Naive B cell (primary cell): ENCODE measurements at regions not wholly inside any gene's neighbourhood (a gene's known extent, or its start where the extent isn't known, plus 50 kb on each side); places are given as distances from the start of the nearest gene placed in this dataset.
A peak's percentile ranks its signal among the peaks of the same experiment; 100 is the strongest.

Experiments
- ATAC-seq, 2 donors: fragments of 150-1000 bp; cut with Tn5 transposase; 2 replicates each; pipeline ENCODE4 v1.10.0; 2021; ENCODE audit warnings: low read depth in 2 of 2, mild to moderate bottlenecking in 2 of 2, moderate library complexity in 2 of 2
- DNase-seq: peaks from one replicate; pipeline ENCODE4 v3.0.0; 2022
- H3K27ac Mint-ChIP-seq, 6 donors: one replicate each; pipeline ENCODE4 v1.8.0; 2020 to 2022; ENCODE audit warnings: mild to moderate bottlenecking in 6 of 6, mixed read lengths in 6 of 6, moderate library complexity in 5 of 6, inconsistent platforms in 2 of 6
- H3K27me3 Mint-ChIP-seq, 3 donors: one replicate each; pipeline ENCODE4 v1.8.0; 2021 to 2022; ENCODE audit warnings: mixed read lengths in 3 of 3, mild to moderate bottlenecking in 1 of 3
- H3K36me3 Mint-ChIP-seq, 2 donors: one replicate each; pipeline ENCODE4 v1.8.0; 2020 to 2022; ENCODE audit warnings: mixed read lengths in 2 of 2, inconsistent platforms in 1 of 2, mild to moderate bottlenecking in 1 of 2
- H3K4me1 Mint-ChIP-seq, 3 donors: one replicate each; pipeline ENCODE4 v1.8.0; 2020 to 2022; ENCODE audit warnings: mixed read lengths in 3 of 3, inconsistent platforms in 1 of 3, mild to moderate bottlenecking in 1 of 3, moderate library complexity in 1 of 3
- H3K4me3 Mint-ChIP-seq, 8 donors: one replicate each; pipeline ENCODE4 v1.8.0; 2020 to 2022; ENCODE audit warnings: mild to moderate bottlenecking in 8 of 8, mixed read lengths in 8 of 8, moderate library complexity in 8 of 8, inconsistent platforms in 2 of 8
- H3K9me3 Mint-ChIP-seq, 7 donors: one replicate each; pipeline ENCODE4 v1.8.0; 2020 to 2022; ENCODE audit warnings: mixed read lengths in 7 of 7, mild to moderate bottlenecking in 5 of 7, inconsistent platforms in 2 of 7, moderate library complexity in 1 of 7

GRCh38 chr13:70895599-70895998 is 787.3 kb upstream of the KLHL1 start:
- no peaks in the 10 kb centered on the region for H3K27me3 Mint-ChIP-seq
- no peak overlapping the region for H3K27ac Mint-ChIP-seq
- H3K36me3 Mint-ChIP-seq, result no peaks in the 10 kb centered on the region
- H3K9me3 Mint-ChIP-seq, result peaks cover 0 to 3% (median 0%) of the 10 kb centered on the region in 7 donors
- ATAC-seq, result no peak
- H3K4me3 Mint-ChIP-seq, result no peak overlapping the region
- no peaks in the 10 kb centered on the region for H3K4me1 Mint-ChIP-seq
- no peak for DNase-seq

- ATAC-seq, result no peak
- no peaks in the 10 kb centered on the region for H3K36me3 Mint-ChIP-seq
- DNase-seq, result no peak
- H3K4me1 Mint-ChIP-seq, result no peaks in the 10 kb centered on the region
- H3K27ac Mint-ChIP-seq, result no peak overlapping the region
- H3K4me3 Mint-ChIP-seq, result no peak overlapping the region
- H3K9me3 Mint-ChIP-seq, result peaks cover 0 to 3% (median 0%) of the 10 kb centered on the region in 7 donors
- no peaks in the 10 kb centered on the region for H3K27me3 Mint-ChIP-seq
These were observed 786.0 kb upstream of the KLHL1 start for GRCh38 chr13:70894258-70894657.

- ATAC-seq (no peak), DNase-seq (no peak)
- no peaks in the 10 kb centered on the region for H3K4me1 Mint-ChIP-seq
- H3K36me3 Mint-ChIP-seq, result no peaks in the 10 kb centered on the region
- H3K27me3 Mint-ChIP-seq, result no peaks in the 10 kb centered on the region
- H3K27ac Mint-ChIP-seq, result no peak overlapping the region
- H3K4me3 Mint-ChIP-seq, result no peak overlapping the region
- H3K9me3 Mint-ChIP-seq, result peaks cover 0 to 5% (median 0%) of the 10 kb centered on the region in 7 donors
These were observed 785.6 kb upstream of the KLHL1 start for GRCh38 chr13:70893832-70894231.

- peaks cover 0 to 6% (median 0%) of the 10 kb centered on the region in 7 donors for H3K9me3 Mint-ChIP-seq
- no peak overlapping the region for H3K27ac Mint-ChIP-seq
These were observed 782.0 kb upstream of the KLHL1 start for GRCh38 chr13:70890289-70890688.

DNA sequence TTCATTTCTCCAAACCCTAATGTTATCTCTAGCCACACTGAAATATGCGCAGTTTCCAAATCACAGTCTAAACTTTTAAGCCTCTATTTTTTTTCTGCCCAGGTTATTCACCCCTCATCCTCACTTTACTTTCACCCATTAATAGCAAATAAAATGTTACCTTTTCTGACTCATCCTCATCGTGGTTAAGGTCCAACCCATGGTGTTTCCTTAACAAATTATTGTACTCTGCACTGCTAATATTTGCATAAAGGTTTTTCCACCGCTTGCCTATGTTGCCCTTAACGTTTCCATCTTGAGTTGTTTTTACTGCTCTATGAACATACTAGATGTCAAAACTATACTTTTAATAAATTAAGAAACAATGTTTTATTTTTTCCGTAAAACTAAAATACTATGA is 780.9 kb upstream of the KLHL1 start:
- Mint-ChIP-seq H3K36me3 (no peaks in the 10 kb centered on the region), H3K4me3 (no peak overlapping the region), H3K9me3 (peaks cover 0 to 6% (median 0%) of the 10 kb centered on the region in 7 donors), H3K27ac (no peak overlapping the region), H3K27me3 (no peaks in the 10 kb centered on the region), H3K4me1 (no peaks in the 10 kb centered on the region)
- ATAC-seq (no peak), DNase-seq (no peak)

More at GRCh38 chr13:70890289-70890688, 782.0 kb upstream of the KLHL1 start:
- no peaks in the 10 kb centered on the region for H3K4me1 Mint-ChIP-seq
- DNase-seq (no peak), ATAC-seq (no peak)
- no peak overlapping the region for H3K4me3 Mint-ChIP-seq
- no peaks in the 10 kb centered on the region for H3K36me3 Mint-ChIP-seq
- H3K27me3 Mint-ChIP-seq, result no peaks in the 10 kb centered on the region

- H3K27ac Mint-ChIP-seq, result no peak overlapping the region
- H3K27me3 Mint-ChIP-seq, result no peaks in the 10 kb centered on the region
- H3K36me3 Mint-ChIP-seq, result no peaks in the 10 kb centered on the region
- DNase-seq, result no peak
- H3K9me3 Mint-ChIP-seq, result peaks cover 0 to 6% (median 0%) of the 10 kb centered on the region in 7 donors
- H3K4me3 Mint-ChIP-seq, result no peak overlapping the region
- no peak for ATAC-seq
- H3K4me1 Mint-ChIP-seq, result no peaks in the 10 kb centered on the region
These were observed 775.9 kb upstream of the KLHL1 start for GRCh38 chr13:70884196-70884595.

DNA sequence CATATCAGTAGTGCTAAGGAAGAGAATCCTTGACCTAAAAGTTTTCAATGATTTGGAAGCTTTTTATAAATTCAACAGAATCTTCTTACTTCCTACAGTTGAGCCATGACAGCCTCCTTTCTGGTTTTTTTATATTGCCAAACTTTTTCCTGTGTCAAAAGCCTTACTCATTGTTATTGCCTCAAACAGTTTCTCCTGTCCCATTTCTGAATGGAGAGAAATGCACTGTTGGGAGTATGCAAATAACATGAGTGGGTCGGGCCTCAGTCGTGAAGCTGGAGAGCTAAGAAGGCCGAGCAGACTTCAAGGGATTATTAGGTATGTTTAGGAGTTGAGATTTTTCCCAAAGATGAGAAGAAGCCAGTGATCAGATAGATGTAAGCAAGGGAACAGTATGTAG is 766.4 kb upstream of the KLHL1 start:
- Mint-ChIP-seq H3K27me3 (no peaks in the 10 kb centered on the region), H3K9me3 (peaks cover 0 to 9% (median 0%) of the 10 kb centered on the region in 7 donors), H3K4me1 (no peaks in the 10 kb centered on the region), H3K4me3 (no peak overlapping the region), H3K36me3 (no peaks in the 10 kb centered on the region), H3K27ac (no peak overlapping the region)
- ATAC-seq (no peak), DNase-seq (no peak)

DNA sequence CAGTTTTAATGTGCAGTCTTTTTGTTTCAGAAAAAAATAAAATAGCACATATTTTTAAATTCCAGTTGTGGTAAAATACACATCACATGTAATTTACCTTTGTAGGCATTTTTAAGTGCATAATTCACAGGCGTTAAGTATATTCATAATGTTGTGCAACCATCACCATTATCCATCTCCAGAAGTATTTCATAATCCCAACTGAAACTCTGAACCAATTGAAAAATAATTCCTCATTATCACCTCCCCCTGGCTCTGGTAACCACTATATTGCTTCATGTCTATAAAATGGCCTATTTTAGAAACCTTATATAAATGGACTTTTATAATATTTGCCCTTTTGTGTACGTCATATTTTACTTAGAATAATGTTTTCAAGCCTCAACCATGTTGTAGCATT is 756.5 kb upstream of the KLHL1 start:
- Mint-ChIP-seq H3K36me3 (no peaks in the 10 kb centered on the region), H3K27ac (no peak overlapping the region), H3K9me3 (peaks cover 0 to 10% (median 7%) of the 10 kb centered on the region in 7 donors), H3K27me3 (no peaks in the 10 kb centered on the region), H3K4me3 (no peak overlapping the region), H3K4me1 (no peaks in the 10 kb centered on the region)
- ATAC-seq (no peak), DNase-seq (no peak)

DNA sequence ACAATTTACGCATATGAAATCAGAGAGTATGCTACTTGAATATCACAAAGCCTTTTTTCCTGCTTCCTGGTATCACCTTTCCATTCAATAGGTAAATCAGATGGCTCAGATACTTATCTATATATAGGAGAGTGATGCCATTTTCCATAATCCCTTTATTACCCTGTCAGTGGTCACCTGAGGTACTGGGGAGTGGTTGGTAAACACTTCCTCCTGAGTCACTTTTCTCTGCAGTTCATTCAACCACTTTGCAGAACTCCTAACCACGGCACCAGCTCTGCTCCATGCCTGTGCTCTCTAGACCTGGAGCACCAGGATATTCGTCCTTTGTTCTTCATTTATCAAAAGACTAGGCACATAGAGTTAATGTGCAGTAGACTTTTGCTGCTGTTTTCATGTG is 748.5 kb upstream of the KLHL1 start:
- H3K27me3 Mint-ChIP-seq, result no peaks in the 10 kb centered on the region
- H3K4me3 Mint-ChIP-seq, result no peak overlapping the region
- ATAC-seq, result no peak
- H3K9me3 Mint-ChIP-seq, result peaks cover 0 to 13% (median 7%) of the 10 kb centered on the region in 7 donors
- H3K4me1 Mint-ChIP-seq, result no peaks in the 10 kb centered on the region
- no peaks in the 10 kb centered on the region for H3K36me3 Mint-ChIP-seq
- no peak overlapping the region for H3K27ac Mint-ChIP-seq
- no peak for DNase-seq

DNA sequence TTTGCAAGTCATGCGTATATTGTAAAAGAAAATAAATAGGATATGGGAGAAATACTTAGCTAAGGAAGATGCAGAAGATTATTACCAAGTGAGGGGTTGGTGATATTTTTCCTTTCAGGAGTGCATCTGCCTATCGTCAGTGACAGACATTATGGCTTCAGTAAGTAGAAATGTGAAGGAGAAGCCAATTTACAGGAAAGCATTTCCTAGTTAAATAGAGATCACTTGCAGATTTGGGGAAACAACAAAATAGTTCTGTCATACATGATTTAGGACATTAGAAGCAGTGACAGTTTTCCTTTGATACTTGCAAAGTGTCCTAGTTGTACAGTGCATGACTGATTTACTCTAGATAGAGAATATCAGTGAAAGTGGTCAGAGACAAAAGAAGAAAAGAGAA is 747.8 kb upstream of the KLHL1 start:
- no peak overlapping the region for H3K27ac Mint-ChIP-seq
- ATAC-seq (no peak), DNase-seq (no peak)
- no peaks in the 10 kb centered on the region for H3K4me1 Mint-ChIP-seq
- no peaks in the 10 kb centered on the region for H3K36me3 Mint-ChIP-seq
- peaks cover 0 to 9% (median 4%) of the 10 kb centered on the region in 7 donors for H3K9me3 Mint-ChIP-seq
- H3K4me3 Mint-ChIP-seq, result no peak overlapping the region
- H3K27me3 Mint-ChIP-seq, result no peaks in the 10 kb centered on the region

DNA sequence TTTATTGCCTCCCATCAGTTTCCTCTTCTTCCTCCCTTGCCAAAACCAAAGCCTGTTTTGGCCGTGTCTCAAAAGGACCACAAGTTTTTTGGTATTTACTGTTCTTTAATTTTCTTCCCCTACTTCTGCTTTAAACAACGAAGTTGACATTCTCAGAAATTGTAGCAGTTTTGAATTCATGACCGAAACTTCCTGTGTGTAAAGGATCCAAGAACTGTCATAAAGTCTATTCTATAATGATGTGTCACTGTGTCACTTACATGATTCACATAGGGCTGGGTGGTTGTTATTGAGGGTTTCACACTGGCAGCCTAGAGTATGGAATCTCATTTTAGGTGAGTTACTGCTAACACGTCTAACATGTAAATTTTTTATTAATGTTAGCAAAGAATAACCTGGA is 741.0 kb upstream of the KLHL1 start:
- no peaks in the 10 kb centered on the region for H3K4me1 Mint-ChIP-seq
- no peaks in the 10 kb centered on the region for H3K27me3 Mint-ChIP-seq
- no peak overlapping the region for H3K4me3 Mint-ChIP-seq
- no peak overlapping the region for H3K27ac Mint-ChIP-seq
- peaks cover 0 to 9% (median 0%) of the 10 kb centered on the region in 7 donors for H3K9me3 Mint-ChIP-seq
- no peak for DNase-seq
- no peaks in the 10 kb centered on the region for H3K36me3 Mint-ChIP-seq
- no peak for ATAC-seq

DNA sequence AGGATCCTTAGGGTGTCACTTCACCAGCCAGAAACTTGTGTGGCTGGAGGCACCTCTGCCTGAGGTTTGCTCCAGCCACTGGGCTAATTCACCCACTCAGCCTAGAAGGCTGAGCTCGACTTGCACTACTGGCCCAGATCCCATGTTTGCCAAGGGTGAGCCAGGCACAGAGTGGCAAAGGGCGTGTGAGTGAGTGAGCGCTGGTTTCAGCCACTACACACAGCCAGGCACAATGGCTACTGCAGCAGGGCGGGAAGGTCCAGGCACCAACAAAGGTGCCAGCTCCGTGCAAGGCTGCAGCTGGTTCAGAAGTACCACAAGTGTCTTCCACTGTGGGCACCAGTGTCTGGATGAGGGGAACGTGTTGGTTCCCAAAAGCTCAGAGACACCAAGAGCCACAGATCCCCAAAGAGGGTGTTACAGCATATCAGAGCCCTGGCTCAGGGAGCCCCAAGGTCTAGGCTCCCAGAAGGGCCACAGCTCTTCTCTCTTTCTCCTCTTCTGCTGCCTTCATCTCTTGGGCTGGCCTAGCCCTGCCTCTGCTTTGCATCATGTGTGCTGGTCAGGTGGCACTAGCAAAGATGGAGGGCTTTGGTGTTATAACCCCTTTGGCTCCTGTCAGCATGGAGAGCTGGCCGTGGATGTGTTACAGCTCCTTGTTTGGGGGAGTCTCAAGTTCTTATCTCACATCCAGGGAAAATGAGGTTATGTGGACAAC is 736.3 kb upstream of the KLHL1 start:
- ATAC-seq, result no peak

DNA sequence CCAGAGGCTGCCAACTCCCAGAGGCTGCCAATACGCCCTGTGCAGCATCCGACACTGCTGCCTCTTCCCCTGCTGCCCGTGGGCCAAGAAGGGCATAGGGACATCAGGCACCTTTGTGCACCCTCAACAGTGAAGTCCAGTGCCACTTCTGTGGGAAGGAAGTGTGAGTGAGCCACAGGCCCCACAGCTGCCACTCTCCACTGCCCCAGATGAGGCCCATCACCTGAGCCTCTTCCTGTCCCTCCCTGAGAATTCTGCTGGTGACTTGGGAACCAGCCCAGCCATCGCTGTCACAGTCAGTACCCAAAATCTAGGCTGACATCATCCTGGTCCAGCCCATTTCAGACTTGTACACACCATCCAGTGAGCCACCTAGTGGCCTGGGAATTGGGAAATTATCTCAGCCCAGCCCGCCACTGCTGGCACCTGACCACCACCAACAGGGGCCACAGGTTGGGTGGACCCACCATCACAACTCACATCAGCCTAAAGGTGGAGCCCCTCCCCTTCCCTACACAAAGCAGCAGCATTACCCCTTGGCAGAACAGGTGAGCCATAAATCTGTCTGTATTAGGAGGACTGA is 733.9 kb upstream of the KLHL1 start:
- no peak for ATAC-seq
- no peak for DNase-seq
- peaks cover 0 to 3% (median 0%) of the 10 kb centered on the region in 7 donors for H3K9me3 Mint-ChIP-seq
- H3K36me3 Mint-ChIP-seq, result no peaks in the 10 kb centered on the region
- H3K4me1 Mint-ChIP-seq, result no peaks in the 10 kb centered on the region
- no peaks in the 10 kb centered on the region for H3K27me3 Mint-ChIP-seq
- H3K4me3 Mint-ChIP-seq, result no peak overlapping the region
- H3K27ac Mint-ChIP-seq, result no peak overlapping the region

More for the DNA sequence above, 736.3 kb upstream of the KLHL1 start:
- H3K4me1 Mint-ChIP-seq, result no peaks in the 10 kb centered on the region
- peak overlapping the region in 1 of 6 donors; percentile 27 for H3K27ac Mint-ChIP-seq
- no peaks in the 10 kb centered on the region for H3K27me3 Mint-ChIP-seq
- no peaks in the 10 kb centered on the region for H3K36me3 Mint-ChIP-seq
- no peak overlapping the region for H3K4me3 Mint-ChIP-seq
- peaks cover 0 to 3% (median 0%) of the 10 kb centered on the region in 7 donors for H3K9me3 Mint-ChIP-seq
- DNase-seq, result no peak

- ATAC-seq (no peak), DNase-seq (no peak)
- Mint-ChIP-seq H3K4me3 (no peak overlapping the region), H3K36me3 (no peaks in the 10 kb centered on the region), H3K4me1 (no peaks in the 10 kb centered on the region), H3K27me3 (no peaks in the 10 kb centered on the region), H3K9me3 (peaks cover 0 to 3% (median 0%) of the 10 kb centered on the region in 7 donors), H3K27ac (no peak overlapping the region)
These were observed 733.2 kb upstream of the KLHL1 start for GRCh38 chr13:70841240-70842061.
